IPS-11a (cell line): ENCODE measurements at regions not wholly inside any gene's neighbourhood (a gene's known extent, or its start where the extent isn't known, plus 50 kb on each side); places are given as distances from the start of the nearest gene placed in this dataset.

Experiments used
- H3K4me3 ChIP-seq: one replicate; pipeline ENCODE4 v1.5.1; 2013; ENCODE audit warnings: low read depth, low read length, control low read depth

DNA sequence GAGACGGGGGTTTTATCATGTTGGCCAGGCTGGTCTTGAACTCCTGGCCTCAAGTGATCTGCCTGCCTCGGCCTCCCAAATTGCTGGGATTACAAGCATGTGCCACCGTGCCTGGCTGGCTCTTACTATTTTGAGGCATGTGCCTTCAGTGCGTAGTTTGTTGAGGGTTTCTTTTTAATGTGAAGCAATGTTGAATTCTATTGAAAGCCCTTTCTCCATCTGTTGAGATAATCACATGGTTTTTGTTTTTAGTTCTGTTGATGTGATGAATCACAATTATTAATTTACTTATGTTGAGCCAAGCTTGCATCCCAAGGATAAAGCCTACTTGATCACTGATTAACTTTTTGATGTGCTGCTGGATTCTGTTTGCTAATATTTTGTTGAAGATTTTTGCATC, 290.9 kb downstream of the KCNRG start:
- no peak overlapping the region for H3K4me3 ChIP-seq

DNA sequence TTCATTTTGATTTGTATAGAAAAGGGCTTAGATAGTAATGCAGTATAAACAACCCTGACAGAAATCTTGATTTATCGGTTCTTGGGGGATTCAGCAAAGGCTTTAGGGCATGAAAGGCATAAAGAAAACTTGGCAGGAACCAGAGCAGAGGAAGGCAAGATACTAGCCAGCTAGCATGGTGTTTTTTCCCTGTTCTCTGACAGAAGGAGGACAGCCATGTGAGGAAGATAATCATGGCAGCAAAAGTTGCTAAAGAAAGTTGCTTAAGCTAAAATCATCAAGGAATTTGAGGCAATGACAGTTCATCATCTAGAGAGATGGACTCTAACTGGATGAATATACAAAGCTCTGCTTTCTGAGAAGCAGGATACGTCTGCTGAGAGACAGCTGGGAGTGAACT, 294.1 kb downstream of the KCNRG start:
- H3K4me3 ChIP-seq, result no peak overlapping the region

DNA sequence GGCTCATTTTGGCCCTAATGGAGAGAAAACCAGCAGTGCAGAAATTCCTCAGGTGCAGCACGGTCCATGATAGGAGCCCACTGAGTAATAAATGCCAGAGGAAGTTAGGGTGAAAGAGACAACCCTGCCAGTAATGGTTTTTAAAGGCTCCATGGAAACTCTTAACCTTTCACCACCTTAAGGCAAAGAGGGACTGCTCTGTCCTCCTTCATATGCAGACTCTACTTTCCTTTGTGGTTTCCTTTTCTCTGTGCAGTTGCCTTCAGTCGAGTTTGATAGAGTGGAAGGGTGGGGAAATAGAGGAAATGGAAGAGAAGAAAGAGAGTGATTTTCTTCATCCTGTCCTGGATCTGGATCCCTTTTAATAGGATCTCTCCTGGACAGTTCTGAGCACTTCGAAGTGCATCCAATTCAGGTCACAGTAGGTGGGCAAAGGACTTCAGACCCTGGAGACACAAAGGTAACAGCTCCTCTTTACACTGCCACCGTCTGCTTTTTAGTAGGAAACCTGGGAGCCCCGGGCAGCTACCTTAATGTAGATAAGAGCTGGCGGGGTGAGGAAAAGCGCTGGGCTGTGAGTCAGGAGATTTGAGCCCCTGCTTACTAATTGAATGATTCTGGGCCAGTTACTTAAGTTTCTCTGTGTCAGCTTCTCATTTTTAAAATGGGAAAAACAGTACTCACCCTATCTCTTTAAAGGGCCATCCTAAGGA, 294.8 kb downstream of the KCNRG start:
- no peak overlapping the region for H3K4me3 ChIP-seq

DNA sequence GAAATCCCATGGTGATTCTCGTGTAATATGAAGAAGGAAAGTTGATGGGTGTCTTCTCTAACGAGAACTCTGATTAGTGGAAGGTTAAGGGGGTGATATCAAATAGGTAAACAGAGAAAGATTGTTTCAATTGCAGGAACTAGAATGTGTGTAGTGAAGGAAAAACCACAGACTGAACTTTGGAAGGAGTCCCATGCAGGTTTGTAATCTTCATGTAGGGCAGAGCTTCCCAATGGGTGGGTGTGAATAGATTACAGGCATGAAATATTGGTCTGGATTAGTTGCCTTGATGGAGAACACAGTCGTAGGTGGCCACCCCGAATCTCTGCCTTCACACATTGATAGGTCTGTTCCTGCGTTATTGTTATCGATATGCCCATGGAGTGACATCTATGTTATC, 295.5 kb downstream of the KCNRG start:
- no peak overlapping the region for H3K4me3 ChIP-seq

DNA sequence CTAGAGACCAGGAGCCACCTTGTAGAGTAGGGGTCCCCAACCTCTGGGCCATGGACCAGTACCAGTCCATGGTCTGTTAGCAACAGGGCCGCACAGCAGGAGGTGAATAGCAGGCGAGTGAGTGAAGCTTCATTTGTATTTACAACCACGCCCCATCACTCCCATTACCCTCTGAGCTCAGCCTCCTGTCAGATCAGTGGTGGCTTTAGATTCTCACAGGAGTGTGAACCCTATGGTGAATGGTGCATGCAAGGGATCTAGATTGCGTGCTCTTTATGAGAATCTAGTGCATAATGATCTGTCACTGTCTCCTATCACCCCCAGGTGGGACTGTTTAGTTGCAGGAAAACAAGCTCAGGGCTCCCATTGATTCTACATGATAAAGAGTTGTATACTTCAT, 303.6 kb downstream of the KCNRG start:
- H3K4me3 ChIP-seq, result no peak overlapping the region

DNA sequence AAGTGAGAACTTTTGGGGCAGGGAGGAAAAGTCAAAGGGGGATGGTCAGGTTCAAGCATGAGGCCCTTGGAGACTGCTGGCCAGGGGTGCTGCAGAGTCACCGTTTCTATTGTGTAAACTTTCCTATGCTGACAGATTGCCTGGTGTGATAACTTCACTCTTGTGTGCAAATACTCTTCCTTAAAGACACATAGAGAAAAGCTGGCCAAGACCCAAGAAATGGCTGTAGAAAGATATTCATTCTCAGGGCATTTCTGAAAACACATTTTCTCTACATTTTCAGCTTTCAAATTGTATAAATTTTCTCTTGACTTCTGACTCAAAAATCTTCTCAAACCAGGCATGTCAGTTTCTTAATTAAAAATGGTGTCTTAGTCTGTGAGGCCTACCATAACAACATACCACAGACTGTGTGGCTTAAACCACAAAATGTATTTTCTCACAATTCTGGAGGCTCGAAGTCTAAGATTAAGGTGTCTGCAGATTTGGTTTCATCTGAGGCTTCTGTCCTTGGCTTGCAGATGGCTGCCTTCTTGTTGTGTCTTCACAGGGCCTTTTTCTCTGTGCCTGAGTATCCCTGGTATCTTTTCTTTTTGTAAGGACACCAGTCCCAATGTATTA, 304.5 kb downstream of the KCNRG start:
- H3K4me3 ChIP-seq, result no peak overlapping the region

DNA sequence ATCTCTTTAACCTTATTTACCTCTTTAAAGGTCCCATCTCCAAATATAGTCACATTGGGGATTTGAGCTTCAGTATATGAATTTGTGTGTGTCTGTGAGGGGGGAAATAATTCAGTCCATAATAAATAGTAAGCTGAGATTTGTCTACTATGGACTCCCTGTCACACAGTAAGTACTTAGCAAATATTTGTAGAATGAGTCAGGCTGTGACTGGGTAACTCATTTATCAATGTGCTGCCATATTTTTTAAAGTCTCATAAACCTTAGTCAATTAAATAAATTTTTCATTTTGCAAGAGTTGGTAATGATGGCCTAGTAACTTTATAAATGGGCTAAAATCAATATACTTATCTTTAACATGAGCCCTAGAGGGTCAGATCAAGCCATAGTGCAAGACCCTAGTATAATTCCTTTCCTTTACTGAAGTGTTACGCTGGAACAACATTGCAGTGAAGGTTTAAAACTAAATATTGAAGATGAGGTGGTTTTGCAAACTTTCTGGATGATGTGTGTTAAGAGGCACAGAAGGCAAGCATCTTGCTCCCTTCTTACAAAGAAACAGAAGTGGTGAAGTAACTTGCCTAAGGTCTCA, 305.1 kb downstream of the KCNRG start:
- no peak overlapping the region for H3K4me3 ChIP-seq

DNA sequence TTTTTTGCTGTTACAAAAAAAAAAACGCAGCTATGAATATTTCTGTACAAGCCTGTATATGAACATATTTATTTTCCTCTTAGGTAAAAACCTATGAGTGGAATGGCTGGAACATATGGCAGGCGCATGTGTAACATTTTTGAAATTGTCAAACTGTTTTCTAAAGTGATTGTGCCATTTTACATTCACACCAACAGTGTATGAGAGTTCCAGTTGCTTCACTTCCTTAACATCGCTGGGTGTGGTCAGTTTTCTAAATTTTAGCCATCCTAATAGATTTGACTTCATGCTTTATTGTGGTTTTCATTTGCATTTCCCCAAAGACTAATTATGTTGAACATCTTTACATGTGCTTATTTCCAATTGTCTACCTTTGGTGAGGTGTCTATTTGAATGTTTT, 306.8 kb downstream of the KCNRG start:
- H3K4me3 ChIP-seq, result no peak overlapping the region

DNA sequence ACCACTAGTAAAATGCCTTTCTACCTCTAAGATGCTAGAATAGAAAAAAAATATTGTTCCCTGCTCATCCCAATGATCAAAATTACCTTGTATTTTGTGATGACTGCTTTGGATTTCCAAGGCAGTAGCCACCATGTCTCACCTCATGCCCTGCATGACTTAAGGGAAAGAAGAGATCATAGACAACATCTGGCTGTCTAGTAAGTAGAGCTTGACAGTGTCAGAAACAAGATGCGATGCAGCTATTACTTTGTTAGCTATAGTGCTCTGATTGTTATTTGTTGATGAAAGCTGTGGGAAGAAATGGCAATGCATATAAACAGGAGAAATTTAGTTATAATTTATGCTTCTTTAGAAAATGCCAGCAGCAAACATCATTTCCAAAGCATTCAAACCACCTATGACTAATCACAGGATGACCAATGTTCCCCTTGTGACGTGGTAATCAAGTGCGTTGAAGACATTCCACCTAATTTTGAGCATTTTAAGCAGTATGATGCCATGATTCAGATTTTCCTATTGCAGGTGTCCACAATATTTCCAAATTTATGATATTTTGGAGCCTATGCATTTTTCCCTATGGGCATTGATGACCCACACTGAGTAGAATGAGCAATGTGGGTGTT, 308.3 kb downstream of the KCNRG start:
- no peak overlapping the region for H3K4me3 ChIP-seq

DNA sequence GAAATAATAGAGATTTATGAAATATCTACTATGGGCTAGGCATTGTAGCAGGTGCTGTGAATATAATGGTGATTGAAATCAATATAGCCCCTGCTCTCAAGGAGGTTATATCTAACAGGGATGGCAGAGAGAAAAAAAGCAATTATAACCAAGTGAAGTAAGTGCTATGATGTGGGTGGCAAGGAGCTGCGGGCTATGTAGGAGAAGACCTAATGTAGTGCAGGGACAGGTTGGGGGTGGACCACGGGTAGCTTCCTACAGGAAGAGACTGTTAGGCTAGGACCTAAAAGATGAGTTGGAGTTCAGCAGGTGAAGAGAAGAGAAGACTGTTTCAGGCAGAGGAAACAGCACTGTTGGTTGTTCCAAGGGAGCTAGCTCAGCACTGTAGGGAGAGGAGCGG, 311.0 kb downstream of the KCNRG start:
- H3K4me3 ChIP-seq, result no peak overlapping the region

DNA sequence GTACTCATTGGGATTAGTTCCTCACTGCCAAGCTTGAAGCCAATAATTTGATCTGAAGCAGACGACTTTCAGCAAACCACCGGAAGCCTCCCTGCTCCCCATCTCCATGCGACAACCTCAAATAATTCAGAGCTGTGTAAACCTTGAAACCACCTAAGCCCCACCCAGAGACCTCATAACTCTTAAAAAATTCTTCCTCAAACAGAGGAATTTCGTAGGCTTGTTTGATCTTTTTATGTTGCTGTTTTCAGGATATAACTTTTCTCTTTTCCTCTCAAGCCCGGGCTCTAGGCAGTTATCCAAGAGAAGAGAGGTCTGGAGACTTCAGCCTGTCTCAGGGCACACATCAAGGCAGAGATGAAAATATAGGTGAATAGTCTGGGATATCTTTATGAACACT, 311.6 kb downstream of the KCNRG start:
- H3K4me3 ChIP-seq, result no peak overlapping the region

DNA sequence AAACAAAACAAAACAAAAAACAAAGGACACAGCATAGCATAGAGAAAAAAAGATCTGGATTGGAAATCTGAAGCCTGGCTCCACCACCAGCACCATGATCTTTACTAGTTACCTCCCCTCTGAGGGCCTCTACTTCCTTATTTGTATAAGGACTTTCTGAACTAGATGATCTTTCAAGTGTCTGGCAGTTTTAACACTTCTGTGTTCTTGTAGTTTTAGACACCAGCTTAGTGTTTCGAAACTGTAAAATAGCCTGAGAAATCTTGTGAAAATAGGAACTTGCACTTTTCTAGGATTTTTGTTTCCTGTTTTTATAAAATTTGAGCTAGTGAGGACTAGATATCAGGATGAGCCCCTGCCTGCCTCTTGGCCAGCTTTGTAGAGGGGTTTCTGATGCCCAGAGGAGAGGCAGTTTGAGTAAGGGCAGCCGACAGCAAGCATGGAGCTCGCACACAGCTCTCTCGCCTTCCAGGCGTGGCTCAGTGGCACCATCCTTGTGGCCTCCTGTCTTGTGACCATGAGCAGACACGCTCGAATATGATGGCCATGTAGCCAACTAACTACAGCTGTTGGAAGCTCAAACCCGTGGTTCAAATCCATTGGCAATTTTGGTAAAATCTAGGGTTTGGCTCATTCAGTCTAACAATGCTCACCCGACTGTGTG, 319.0 kb downstream of the KCNRG start:
- H3K4me3 ChIP-seq, result no peak overlapping the region

DNA sequence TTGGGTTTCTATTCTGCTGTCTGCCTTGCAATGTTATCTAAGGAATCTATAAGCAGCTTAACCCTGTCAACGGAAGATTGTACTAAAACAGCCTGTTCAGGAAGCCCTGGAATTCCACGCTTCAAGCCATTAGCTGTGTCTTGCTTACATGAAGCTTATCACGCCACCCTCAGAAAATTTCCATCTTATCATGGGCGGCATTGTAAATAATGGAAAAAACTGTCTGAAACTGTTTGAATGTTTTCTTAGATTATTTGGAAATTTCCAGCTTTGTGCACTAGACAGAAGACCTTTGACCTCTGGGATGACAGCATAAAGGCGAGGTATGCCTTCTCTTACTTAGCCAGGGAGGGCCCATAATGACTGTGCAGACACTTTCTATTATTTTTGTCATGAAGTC, 319.7 kb downstream of the KCNRG start:
- H3K4me3 ChIP-seq, result no peak overlapping the region

DNA sequence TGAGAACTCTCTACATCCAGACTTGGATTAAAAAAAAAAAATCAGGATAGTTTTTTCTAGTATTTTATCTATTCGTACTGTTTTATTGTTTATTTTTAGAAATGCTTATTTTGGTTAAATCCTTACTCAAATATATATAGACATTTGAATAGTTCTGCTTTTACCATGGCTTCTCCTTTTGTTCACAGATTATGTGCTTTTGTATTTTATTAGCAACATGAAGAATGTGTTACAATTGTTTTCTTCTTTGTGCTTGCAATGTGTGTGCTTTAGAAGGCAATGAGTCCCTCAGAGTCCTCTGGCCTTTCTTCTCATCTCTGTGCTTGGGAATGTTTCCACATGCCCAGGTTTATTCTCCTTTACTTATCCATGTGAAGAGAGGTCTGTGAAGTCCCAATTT, 324.0 kb downstream of the KCNRG start:
- H3K4me3 ChIP-seq, result no peak overlapping the region

DNA sequence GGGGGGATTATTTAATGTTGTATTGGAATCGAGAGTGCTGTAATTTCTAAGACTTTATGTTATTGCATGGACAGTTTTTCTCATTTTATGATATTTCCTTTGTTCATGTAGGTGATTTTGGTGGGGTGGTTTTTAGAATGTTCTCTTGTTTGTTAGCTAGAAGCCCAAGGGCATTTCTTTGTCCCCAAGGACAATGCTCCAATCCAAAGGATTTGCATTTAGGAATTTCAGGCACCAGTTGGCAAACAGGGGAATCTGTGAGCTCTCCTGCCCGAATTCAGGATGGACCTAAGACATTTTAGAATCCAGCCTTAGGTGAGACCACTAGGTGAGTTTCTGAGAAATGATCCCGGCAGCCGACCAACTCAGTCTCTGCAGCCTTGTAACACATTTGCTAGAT, 324.9 kb downstream of the KCNRG start:
- H3K4me3 ChIP-seq, result no peak overlapping the region

DNA sequence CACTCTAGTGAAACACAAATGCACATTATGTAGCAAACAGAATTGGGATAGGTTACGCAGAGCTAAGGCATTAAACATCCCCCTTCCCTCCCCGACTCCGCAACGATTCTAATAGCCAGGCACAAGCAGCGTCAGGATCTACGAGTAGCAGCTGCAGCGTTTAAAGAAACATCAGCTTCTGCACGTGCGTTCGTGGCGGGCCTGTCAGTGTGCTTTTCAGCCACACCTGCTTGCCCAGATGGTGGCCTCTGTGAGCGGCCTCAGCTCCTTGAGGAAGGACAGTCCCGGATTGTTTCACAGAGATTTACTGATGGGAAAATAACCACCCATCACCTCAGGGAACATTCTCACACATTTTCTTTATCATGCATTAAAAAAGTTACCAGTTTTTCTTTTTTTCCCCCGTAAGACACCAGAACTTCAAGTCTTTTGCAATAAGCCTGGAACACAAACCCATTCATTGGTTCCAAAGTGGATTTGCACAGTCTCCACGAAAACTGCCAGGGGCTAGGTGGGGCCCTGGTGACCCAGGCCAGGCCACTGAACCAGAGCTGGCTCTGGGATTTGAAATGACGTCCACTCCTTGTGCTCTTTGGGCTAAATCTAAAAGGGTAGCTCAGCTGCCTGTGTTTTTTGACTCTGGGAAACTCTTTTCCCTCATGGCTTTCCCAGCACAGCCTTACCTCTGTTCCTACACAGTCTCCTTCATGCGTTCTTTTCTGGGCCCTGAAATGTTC, 325.5 kb downstream of the KCNRG start:
- H3K4me3 ChIP-seq, result no peak overlapping the region

DNA sequence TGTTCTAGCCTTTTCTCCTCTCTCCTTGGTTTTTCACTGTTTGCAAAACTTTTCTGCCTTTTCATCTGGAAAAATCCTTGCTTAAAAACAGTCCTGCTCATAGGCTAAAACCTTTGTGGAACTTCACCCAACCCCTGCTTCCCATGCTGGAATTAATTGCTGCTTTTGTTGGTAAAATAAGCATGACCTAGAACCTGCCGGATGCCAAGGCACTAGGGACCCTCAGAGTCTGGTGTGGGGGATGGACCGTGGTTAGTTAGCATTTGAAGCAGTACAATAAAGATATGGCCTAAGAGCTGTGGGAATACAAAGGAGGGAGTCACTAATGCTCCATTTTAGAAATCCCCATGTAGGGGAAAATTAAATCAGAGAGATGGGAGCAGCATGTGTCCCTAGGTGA, 326.3 kb downstream of the KCNRG start:
- no peak overlapping the region for H3K4me3 ChIP-seq

DNA sequence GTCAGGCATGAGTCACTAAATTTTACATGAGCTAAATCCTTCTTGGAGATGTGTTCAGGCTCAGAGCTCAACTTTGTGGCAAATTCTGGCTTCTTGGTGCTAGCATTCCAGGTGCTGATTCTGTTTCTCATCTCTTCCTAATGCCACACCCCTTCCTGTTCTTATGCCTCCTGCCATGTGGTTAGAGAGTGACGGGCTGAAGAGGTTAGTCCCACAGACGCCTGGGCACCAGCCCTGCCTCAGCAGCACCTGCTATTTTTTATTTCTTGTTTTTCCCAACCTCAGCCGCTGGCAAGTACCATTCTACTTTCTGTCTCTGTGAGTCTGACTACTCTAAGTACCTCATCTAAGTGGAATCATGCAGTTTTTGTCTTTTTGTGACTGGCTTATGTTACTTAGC, 329.5 kb downstream of the KCNRG start:
- H3K4me3 ChIP-seq, result no peak overlapping the region

DNA sequence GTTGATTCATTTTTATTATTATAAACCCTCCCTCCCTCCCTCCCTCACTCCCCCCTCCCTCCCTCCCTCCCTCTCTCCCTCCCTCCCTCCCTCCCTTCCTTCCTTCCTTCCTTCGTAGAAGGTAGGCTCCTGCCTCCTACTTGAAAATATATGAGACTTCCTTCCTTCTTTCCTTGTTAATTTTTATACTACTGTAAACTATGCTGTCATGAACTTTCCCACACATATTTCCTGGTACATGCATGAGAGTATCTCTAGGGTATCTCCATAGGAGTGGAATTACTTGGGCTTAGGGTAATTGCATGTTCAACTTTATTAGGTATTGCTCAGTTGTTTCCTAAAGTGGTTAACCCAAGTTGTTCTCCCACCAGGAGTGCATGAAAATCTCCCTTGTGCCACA, 330.6 kb downstream of the KCNRG start:
- H3K4me3 ChIP-seq, result no peak overlapping the region

DNA sequence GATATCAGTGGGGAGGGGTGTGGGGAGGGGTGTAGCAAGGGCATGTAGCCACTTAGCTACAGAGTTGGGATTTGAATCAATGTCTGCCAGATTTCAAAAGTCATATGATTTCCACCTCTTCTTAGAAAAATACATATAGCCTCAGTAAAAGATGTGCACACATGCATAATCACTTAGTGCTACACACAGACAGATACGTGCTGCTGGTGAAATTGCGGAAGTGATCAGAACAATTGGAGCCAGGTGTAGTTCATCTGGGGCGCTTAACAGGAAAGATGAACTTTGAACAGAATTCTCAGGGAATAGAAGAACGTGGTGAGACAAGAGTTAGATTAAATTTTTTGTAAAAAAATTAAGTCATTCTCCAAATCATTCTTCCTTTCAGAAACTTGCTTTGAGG, 333.1 kb downstream of the KCNRG start:
- H3K4me3 ChIP-seq, result no peak overlapping the region
